Transverse colon (tissue), 4 donors: ENCODE measurements at regions not wholly inside any gene's neighbourhood (a gene's known extent, or its start where the extent isn't known, plus 50 kb on each side); places are given as distances from the start of the nearest gene placed in this dataset.

ENCODE experiments used
- EP300 ChIP-seq: sonication (generic); formaldehyde crosslinking; IDR thresholded peaks from one replicate; pipeline ENCODE4 v1.6.1; 2017; ENCODE audit warnings: antibody characterized with exemption, low read depth
- POLR2A ChIP-seq: fragments of 450-650 bp; IDR thresholded peaks from one replicate; pipeline ENCODE4 v1.6.1; 2016; ENCODE audit warnings: antibody characterized with exemption, mild to moderate bottlenecking, moderate library complexity
- POLR2AphosphoS5 ChIP-seq, 3 donors: sonication (generic); formaldehyde crosslinking; IDR thresholded peaks; one replicate each; pipeline ENCODE4 v1.6.1; 2016; ENCODE audit warnings: antibody characterized with exemption in 3 of 3
- TF ChIP-seq, protein P1 (sequence below), 5 experiments: fragments of 200-600 bp in 3 of 5; fragments of 450-650 bp in 2 of 5; sonication (generic) in 3 of 5; IDR thresholded peaks; 1 replicate in 2 of 5; 2 replicates in 3 of 5; pipeline ENCODE4 v1.5.1; 2016 to 2017; ENCODE audit warnings: antibody characterized with exemption in 5 of 5, inconsistent platforms in 3 of 5, mild to moderate bottlenecking in 2 of 5, moderate library complexity in 1 of 5

GRCh38 chr17:62167076-62167475 lies 102.0 kb upstream of the MED13 start:
- TF ChIP-seq, protein P1, sequence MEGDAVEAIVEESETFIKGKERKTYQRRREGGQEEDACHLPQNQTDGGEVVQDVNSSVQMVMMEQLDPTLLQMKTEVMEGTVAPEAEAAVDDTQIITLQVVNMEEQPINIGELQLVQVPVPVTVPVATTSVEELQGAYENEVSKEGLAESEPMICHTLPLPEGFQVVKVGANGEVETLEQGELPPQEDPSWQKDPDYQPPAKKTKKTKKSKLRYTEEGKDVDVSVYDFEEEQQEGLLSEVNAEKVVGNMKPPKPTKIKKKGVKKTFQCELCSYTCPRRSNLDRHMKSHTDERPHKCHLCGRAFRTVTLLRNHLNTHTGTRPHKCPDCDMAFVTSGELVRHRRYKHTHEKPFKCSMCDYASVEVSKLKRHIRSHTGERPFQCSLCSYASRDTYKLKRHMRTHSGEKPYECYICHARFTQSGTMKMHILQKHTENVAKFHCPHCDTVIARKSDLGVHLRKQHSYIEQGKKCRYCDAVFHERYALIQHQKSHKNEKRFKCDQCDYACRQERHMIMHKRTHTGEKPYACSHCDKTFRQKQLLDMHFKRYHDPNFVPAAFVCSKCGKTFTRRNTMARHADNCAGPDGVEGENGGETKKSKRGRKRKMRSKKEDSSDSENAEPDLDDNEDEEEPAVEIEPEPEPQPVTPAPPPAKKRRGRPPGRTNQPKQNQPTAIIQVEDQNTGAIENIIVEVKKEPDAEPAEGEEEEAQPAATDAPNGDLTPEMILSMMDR (IDR thresholded peaks at IDR 0.05), result no peak
- no peak for TF ChIP-seq POLR2AphosphoS5 (IDR thresholded peaks at IDR 0.05)
- TF ChIP-seq POLR2A, result no peak
- no peak for TF ChIP-seq EP300
